ENCODE measurements at regions not wholly inside any gene's neighbourhood (a gene's known extent, or its start where the extent isn't known, plus 50 kb on each side); places are given as distances from the start of the nearest gene placed in this dataset.

GRCh38 chr3:40768536-40768935, 243.8 kb downstream of the ZNF621 start:
- Histone ChIP-seq H3K4me2 (ENCODE audit: insufficient read depth, insufficient read length, low read length) (no peak overlapping the region), H3K18ac (ENCODE audit: insufficient read length, low read depth, low read length) (no peak overlapping the region), H2BK15ac (ENCODE audit: low read depth, low read length) (no peak overlapping the region), H3K9me3 (ENCODE audit: control insufficient read depth, low read depth, low read length) (no peaks in the 10 kb centered on the region), H4K91ac (ENCODE audit: insufficient read length, low read depth, low read length) (no peak overlapping the region), H2BK120ac (ENCODE audit: low read depth, low read length, poor library complexity, severe bottlenecking) (no peak overlapping the region), H3K27ac (ENCODE audit: insufficient read length, low read depth, low read length) (no peak overlapping the region), H3K9ac (ENCODE audit: extremely low read depth, insufficient read length, low read length) (no peak overlapping the region), H3K79me1 (ENCODE audit: insufficient read depth, low read depth, low read length, poor library complexity, severe bottlenecking) (no peaks in the 10 kb centered on the region), H3K27me3 (ENCODE audit: insufficient read depth, low read length) (no peaks in the 10 kb centered on the region), H3K23me2 (ENCODE audit: insufficient read length, low read depth, low read length, poor library complexity, severe bottlenecking) (no peaks in the 10 kb centered on the region), H3K79me2 (ENCODE audit: insufficient read depth, low read length) (no peaks in the 10 kb centered on the region), H2BK12ac (ENCODE audit: insufficient read length, low read depth, low read length) (no peak overlapping the region), H2AFZ (ENCODE audit: low read length) (no peak overlapping the region), H2BK5ac (ENCODE audit: insufficient read length, low read length) (no peak overlapping the region), H3K4ac (ENCODE audit: low read depth, low read length) (no peak overlapping the region), H3K23ac (ENCODE audit: insufficient read length, low read depth, low read length) (no peak overlapping the region), H4K8ac (replicated peaks; ENCODE audit: insufficient read length, low read depth, low read length) (no peak overlapping the region), H2BK20ac (ENCODE audit: low read depth, low read length, poor library complexity, severe bottlenecking) (no peak overlapping the region), H4K20me1 (ENCODE audit: control insufficient read depth, insufficient read depth, insufficient read length) (no peaks in the 10 kb centered on the region), H3T11ph (ENCODE audit: low read length) (no peak overlapping the region), H2AK5ac (ENCODE audit: insufficient read length, low read length) (no peak overlapping the region), H3K14ac (ENCODE audit: insufficient read depth, low read length) (no peak overlapping the region), H3K4me1 (ENCODE audit: insufficient read depth, low read length) (no peaks in the 10 kb centered on the region), H4K5ac (ENCODE audit: insufficient read length, low read depth, low read length) (no peak overlapping the region), H3K56ac (ENCODE audit: insufficient read length, low read depth, low read length) (no peak overlapping the region)
- DNase-seq = no peak
- Mint-ChIP-seq H3K27ac (no peak overlapping the region), H3K27me3 (ENCODE audit: low read depth) (no peaks in the 10 kb centered on the region), H3K36me3 (ENCODE audit: insufficient read depth in 1 of 3, low read depth in 3 of 3) (no peaks in the 10 kb centered on the region), H3K9me3 (no peaks in the 10 kb centered on the region; a peak in 1 of 5 replicates), H3K4me3 (no peak overlapping the region), H3K4me1 (no peaks in the 10 kb centered on the region)
- no peak for TF ChIP-seq CTCF (conservative IDR thresholded peaks at IDR 0.05)
- WGBS (ENCODE audit: extremely low coverage, insufficient read length, low lambda C conversion rate) = no CpG with 5 or more reads among the region's 1 CpG

Data from H9 (cell line).